ENCODE measurements at regions not wholly inside any gene's neighbourhood (a gene's known extent, or its start where the extent isn't known, plus 50 kb on each side); places are given as distances from the start of the nearest gene placed in this dataset.
A peak's percentile ranks its signal among the peaks of the same experiment; 100 is the strongest.

GRCh38 chr4:128589384-128589965 lies 220.0 kb upstream of the JADE1 start:
- H3K36me3 Mint-ChIP-seq (ENCODE audit: low read depth) = no peaks in the 10 kb centered on the region
- peaks cover under 1% of the 10 kb centered on the region for H3K9me3 Mint-ChIP-seq
- H3K4me1 Mint-ChIP-seq = no peaks in the 10 kb centered on the region
- no peak overlapping the region for H3K4me3 Mint-ChIP-seq
- no peak for ATAC-seq (replicated peaks)
- peaks cover 3% of the 10 kb centered on the region for H3K27me3 Mint-ChIP-seq
- H3K27ac Mint-ChIP-seq = no peak overlapping the region

GRCh38 chr4:128587382-128587781 lies 222.1 kb upstream of the JADE1 start:
- Mint-ChIP-seq H3K4me3 (no peak overlapping the region), H3K27ac (no peak overlapping the region), H3K4me1 (no peaks in the 10 kb centered on the region), H3K27me3 (peaks cover under 1% of the 10 kb centered on the region), H3K36me3 (ENCODE audit: low read depth) (no peaks in the 10 kb centered on the region), H3K9me3 (no peaks in the 10 kb centered on the region)
- ATAC-seq (replicated peaks) = no peak

GRCh38 chr4:128583753-128584712 lies 225.5 kb upstream of the JADE1 start:
- Mint-ChIP-seq H3K9me3 (no peaks in the 10 kb centered on the region), H3K27ac (no peak overlapping the region), H3K4me3 (no peak overlapping the region)

GRCh38 chr4:128582427-128582870 lies 227.1 kb upstream of the JADE1 start:
- no peak overlapping the region for H3K4me3 Mint-ChIP-seq
- H3K27ac Mint-ChIP-seq = no peak overlapping the region
- H3K36me3 Mint-ChIP-seq (ENCODE audit: low read depth) = no peaks in the 10 kb centered on the region

More at GRCh38 chr4:128583753-128584712, 225.5 kb upstream of the JADE1 start:
- H3K36me3 Mint-ChIP-seq (ENCODE audit: low read depth) = no peaks in the 10 kb centered on the region
- H3K27me3 Mint-ChIP-seq = peaks cover 10% of the 10 kb centered on the region
- no peak for ATAC-seq (replicated peaks)
- H3K4me1 Mint-ChIP-seq = no peaks in the 10 kb centered on the region

DNA sequence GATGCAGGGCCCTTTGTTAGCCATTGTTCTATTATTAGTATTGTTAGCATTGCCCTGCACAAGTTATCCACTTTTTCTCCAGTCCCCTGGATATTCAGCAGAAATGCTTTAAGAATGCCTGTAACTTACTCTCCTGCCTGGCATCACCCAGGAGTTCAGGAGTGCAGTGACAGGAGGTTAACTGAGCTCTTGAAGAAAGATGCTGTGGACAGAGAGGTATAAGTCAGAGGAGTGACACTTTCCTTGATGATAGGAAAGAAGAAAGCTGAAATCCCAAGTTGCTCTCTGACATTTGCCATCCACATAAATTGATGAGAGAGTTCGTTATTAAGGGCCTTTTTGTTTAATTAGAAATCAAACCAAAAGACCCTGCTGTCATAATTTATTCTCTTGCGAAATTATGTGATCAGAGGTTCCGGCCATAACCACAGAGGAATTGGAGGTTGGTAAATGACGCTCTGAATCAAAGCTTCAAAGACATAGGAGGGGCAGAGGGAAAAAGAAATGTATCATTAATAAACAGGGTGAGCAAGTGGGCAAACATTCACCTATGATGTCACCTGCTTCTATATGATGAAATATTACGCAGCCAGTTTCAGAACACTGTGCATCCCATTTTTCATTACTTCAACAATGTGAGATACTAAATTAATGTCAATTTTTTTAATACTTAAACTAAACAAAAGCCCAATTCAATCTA lies 230.2 kb upstream of the JADE1 start:
- no peak for ATAC-seq (replicated peaks)
- H3K27ac Mint-ChIP-seq = no peak overlapping the region

More at GRCh38 chr4:128582427-128582870, 227.1 kb upstream of the JADE1 start:
- H3K9me3 Mint-ChIP-seq = no peaks in the 10 kb centered on the region
- ATAC-seq (replicated peaks) = no peak
- H3K4me1 Mint-ChIP-seq = no peaks in the 10 kb centered on the region
- H3K27me3 Mint-ChIP-seq = peaks cover 10% of the 10 kb centered on the region

GRCh38 chr4:128574706-128575105 lies 234.8 kb upstream of the JADE1 start:
- Mint-ChIP-seq H3K27me3 (peaks cover 13% of the 10 kb centered on the region), H3K36me3 (ENCODE audit: low read depth) (no peaks in the 10 kb centered on the region), H3K4me1 (no peaks in the 10 kb centered on the region), H3K27ac (no peak overlapping the region), H3K4me3 (no peak overlapping the region), H3K9me3 (no peaks in the 10 kb centered on the region)
- ATAC-seq (replicated peaks) = peak; percentile 78

More for the DNA sequence above, 230.2 kb upstream of the JADE1 start:
- H3K4me3 Mint-ChIP-seq = no peak overlapping the region
- peaks cover 10% of the 10 kb centered on the region for H3K27me3 Mint-ChIP-seq
- no peaks in the 10 kb centered on the region for H3K9me3 Mint-ChIP-seq
- H3K4me1 Mint-ChIP-seq = no peaks in the 10 kb centered on the region
- H3K36me3 Mint-ChIP-seq (ENCODE audit: low read depth) = no peaks in the 10 kb centered on the region

DNA sequence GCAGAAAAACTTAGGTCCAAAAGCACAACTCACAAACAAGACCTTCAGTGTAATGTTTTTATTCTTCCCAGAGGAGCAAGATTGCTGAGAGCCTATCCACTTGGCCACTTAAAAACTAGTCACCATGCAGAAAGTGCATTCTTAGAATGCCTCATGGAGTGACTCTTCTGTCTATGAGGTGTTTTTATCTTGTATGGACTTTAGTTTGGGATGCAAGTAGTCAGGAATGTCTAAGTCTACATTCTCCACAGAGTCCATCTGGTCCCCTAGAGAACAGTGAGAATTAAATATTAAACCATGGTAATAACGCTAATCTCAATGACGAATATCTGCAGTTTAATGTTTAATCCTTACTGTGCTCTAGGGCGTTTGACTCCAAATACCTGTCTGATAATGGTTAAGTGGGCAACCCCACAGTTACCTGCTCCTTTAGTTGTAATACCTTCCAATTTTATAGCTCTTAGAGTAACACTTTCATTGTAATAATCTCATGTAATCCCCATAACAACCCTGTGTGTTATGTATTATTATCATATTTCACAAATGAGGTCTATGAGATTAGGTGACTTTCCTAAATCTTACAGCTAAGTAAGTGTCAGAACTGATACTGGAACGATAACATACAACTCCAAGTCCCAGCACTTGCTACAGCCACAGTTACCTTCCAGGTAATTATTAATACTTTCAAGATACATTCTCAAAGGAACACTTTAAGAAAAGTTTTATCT lies 235.6 kb upstream of the JADE1 start:
- no peak overlapping the region for H3K27ac Mint-ChIP-seq
- ATAC-seq (replicated peaks) = no peak
- no peaks in the 10 kb centered on the region for H3K36me3 Mint-ChIP-seq (ENCODE audit: low read depth)
- no peak overlapping the region for H3K4me3 Mint-ChIP-seq
- H3K4me1 Mint-ChIP-seq = no peaks in the 10 kb centered on the region
- H3K9me3 Mint-ChIP-seq = no peaks in the 10 kb centered on the region
- H3K27me3 Mint-ChIP-seq = peaks cover 17% of the 10 kb centered on the region

GRCh38 chr4:128572778-128573241 lies 236.7 kb upstream of the JADE1 start:
- ATAC-seq (replicated peaks) = no peak
- H3K9me3 Mint-ChIP-seq = no peaks in the 10 kb centered on the region
- H3K27me3 Mint-ChIP-seq = peaks cover 25% of the 10 kb centered on the region
- no peaks in the 10 kb centered on the region for H3K4me1 Mint-ChIP-seq
- no peak overlapping the region for H3K27ac Mint-ChIP-seq
- no peaks in the 10 kb centered on the region for H3K36me3 Mint-ChIP-seq (ENCODE audit: low read depth)
- no peak overlapping the region for H3K4me3 Mint-ChIP-seq

DNA sequence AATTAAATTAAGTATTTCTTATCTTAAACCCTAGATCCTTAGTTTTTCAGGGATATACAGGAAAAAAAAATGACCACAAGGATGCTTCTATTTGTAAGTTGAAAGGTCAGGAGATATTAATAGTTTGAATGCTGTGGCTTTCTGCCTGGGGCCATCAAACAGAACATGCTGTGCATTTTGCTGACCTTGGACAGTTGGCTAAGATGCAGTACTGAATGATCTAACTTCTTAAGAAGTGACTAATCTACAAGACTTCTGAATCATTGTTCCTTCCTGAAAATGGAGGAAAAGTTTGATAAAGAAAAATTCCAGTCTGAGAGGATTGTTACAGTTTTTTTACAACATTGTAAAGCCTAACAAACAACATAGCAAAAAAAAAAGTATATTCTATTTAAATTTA lies 237.8 kb upstream of the JADE1 start:
- ATAC-seq (replicated peaks) = no peak
- Mint-ChIP-seq H3K27me3 (peaks cover 29% of the 10 kb centered on the region), H3K27ac (no peak overlapping the region), H3K4me1 (no peaks in the 10 kb centered on the region), H3K36me3 (ENCODE audit: low read depth) (no peaks in the 10 kb centered on the region), H3K4me3 (no peak overlapping the region), H3K9me3 (no peaks in the 10 kb centered on the region)

DNA sequence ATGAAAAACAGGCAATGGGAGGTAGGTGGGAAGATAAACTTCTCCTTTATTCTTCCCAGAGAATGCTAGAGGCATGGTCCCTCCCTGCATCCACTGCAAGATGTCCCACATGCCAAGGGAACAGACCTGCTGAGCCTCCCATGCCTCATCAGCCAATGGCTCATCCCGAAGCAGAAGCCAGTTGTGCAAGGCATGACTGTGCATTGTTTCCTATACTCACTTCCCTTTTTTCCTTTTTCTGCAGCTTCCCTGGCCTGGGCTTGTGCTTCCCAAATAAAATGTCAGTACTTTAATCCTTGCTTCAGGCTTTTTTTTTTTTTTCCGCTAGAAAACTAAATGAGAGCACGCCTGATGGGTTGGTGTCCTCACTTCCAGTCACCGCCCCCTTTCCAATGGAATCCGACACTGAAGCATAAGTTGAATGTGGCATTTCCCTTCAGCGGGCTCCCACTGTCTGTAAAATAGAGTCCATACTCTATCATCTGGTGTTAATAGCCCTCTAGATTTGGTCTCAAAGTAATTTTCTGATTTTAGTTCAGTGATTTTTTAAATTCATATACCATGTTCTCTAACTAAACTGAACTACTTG lies 239.0 kb upstream of the JADE1 start:
- Mint-ChIP-seq H3K27ac (no peak overlapping the region), H3K9me3 (no peaks in the 10 kb centered on the region), H3K36me3 (ENCODE audit: low read depth) (no peaks in the 10 kb centered on the region), H3K4me3 (no peak overlapping the region), H3K27me3 (peaks cover 34% of the 10 kb centered on the region), H3K4me1 (no peaks in the 10 kb centered on the region)
- ATAC-seq (replicated peaks) = no peak

DNA sequence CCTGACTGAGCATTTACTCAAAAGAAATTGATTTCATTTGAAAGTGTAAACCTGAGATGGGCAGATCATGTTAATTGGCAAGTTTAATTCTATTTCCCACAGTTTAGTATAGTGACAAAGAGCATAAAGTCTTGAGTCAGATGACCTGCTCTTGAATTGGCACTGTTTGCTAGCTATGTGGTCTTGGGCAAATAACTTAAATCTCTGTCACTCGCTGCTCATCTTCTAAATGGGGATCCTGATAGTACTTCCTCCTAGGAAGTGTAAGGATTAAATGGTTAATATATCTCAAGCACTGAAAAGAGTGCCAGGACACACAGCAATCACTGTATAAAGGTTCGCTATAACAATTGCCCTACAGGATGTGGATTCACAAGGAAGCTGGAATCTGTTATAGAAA lies 242.8 kb upstream of the JADE1 start:
- ATAC-seq (replicated peaks) = no peak
- no peaks in the 10 kb centered on the region for H3K36me3 Mint-ChIP-seq (ENCODE audit: low read depth)
- no peak overlapping the region for H3K4me3 Mint-ChIP-seq
- no peaks in the 10 kb centered on the region for H3K4me1 Mint-ChIP-seq
- no peaks in the 10 kb centered on the region for H3K9me3 Mint-ChIP-seq
- peaks cover 38% of the 10 kb centered on the region for H3K27me3 Mint-ChIP-seq
- H3K27ac Mint-ChIP-seq = no peak overlapping the region

GRCh38 chr4:128565565-128566186 lies 243.8 kb upstream of the JADE1 start:
- Mint-ChIP-seq H3K4me3 (no peak overlapping the region), H3K36me3 (ENCODE audit: low read depth) (no peaks in the 10 kb centered on the region), H3K27me3 (peaks cover 32% of the 10 kb centered on the region), H3K27ac (peak overlapping the region; percentile 21), H3K9me3 (no peaks in the 10 kb centered on the region), H3K4me1 (no peaks in the 10 kb centered on the region)
- ATAC-seq (replicated peaks) = peak; percentile 37

DNA sequence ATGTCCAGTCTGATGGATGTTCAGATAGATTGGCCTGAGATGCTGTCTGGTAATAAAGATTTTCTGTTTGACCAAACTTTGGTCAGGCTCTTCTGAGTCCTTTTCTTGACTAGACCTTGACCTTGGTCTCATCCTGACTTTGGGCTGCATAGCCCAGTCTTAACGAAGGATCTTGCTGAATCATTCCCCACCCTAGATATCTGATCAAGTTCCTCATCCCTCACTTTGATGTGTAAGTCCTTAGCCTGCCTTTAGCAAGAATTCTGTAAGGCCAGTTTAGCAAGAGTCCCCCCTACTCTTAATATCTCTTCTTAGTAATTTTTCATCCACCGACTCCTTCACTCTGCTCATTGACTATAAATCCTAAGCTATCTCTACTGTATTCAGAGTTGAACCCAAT lies 244.4 kb upstream of the JADE1 start:
- Mint-ChIP-seq H3K9me3 (no peaks in the 10 kb centered on the region), H3K4me3 (no peak overlapping the region), H3K4me1 (no peaks in the 10 kb centered on the region), H3K27me3 (peaks cover 29% of the 10 kb centered on the region), H3K27ac (peak overlapping the region; percentile 21), H3K36me3 (ENCODE audit: low read depth) (no peaks in the 10 kb centered on the region)
- ATAC-seq (replicated peaks) = no peak
